ENCODE measurements at regions not wholly inside any gene's neighbourhood (a gene's known extent, or its start where the extent isn't known, plus 50 kb on each side); places are given as distances from the start of the nearest gene placed in this dataset.

- no peak for ATAC-seq (ENCODE audit: low read depth)
- no CpG with 5 or more reads among the region's 2 CpGs for WGBS (ENCODE audit: insufficient coverage)
- intact Hi-C loops (cut with micrococcal nuclease) = no loop called here
Observed at GRCh38 chr4:12126474-12126873, 697.8 kb upstream of the HS3ST1 start.

GRCh38 chr4:12124138-12124537 lies 695.4 kb upstream of the HS3ST1 start:
- ChIA-PET POLR2A (no interaction called here), CTCF (no interaction called here)
- Histone ChIP-seq H3K36me3 (replicated peaks in 1 of 2; ENCODE audit: control extremely low read depth in 1 of 2, control insufficient read depth in 1 of 2, extremely low read depth in 1 of 2, insufficient read depth in 2 of 2, low read length in 1 of 2) (no peaks in the 10 kb centered on the region), H3K27me3 (replicated peaks in 1 of 4; ENCODE audit: control extremely low read depth in 1 of 4, control insufficient read depth in 3 of 4, insufficient read depth in 4 of 4, low read length in 3 of 4) (no peaks in the 10 kb centered on the region), H3K4me3 (ENCODE audit: control extremely low read depth in 1 of 5, extremely low read depth in 1 of 5, insufficient read depth in 1 of 5, low read depth in 2 of 5, low read length in 4 of 5) (no peak overlapping the region), H3K9ac (ENCODE audit: low read length) (no peak overlapping the region), H3K9me3 (ENCODE audit: control extremely low read depth in 1 of 3, control insufficient read depth in 2 of 3, insufficient read depth in 1 of 3, low read length in 2 of 3) (no peaks in the 10 kb centered on the region), H3K4me2 (replicated peaks; ENCODE audit: low read depth, low read length, poor library complexity, severe bottlenecking) (no peak overlapping the region), H3K4me1 (ENCODE audit: control insufficient read depth in 2 of 2, insufficient read depth in 2 of 2, low read length in 2 of 2) (no peaks in the 10 kb centered on the region), H4K20me1 (ENCODE audit: control insufficient read depth, insufficient read depth, low read length, poor library complexity, severe bottlenecking) (no peaks in the 10 kb centered on the region), H2AFZ (ENCODE audit: insufficient read depth, low read depth, low read length, poor library complexity, severe bottlenecking) (no peak overlapping the region), H3K79me2 (ENCODE audit: control insufficient read depth, insufficient read depth, low read length) (no peaks in the 10 kb centered on the region), H3K27ac (ENCODE audit: low read length in 2 of 2) (no peak overlapping the region)
- Mint-ChIP-seq H3K4me3 (no peak overlapping the region), H3K27me3 (no peaks in the 10 kb centered on the region), H3K27ac (no peak overlapping the region), H3K4me1 (no peaks in the 10 kb centered on the region), H3K9me3 (ENCODE audit: insufficient read depth) (no peaks in the 10 kb centered on the region)
- WGBS (ENCODE audit: insufficient coverage) = no CpG with 5 or more reads among the region's 1 CpG
- DNase-seq (no peak), ATAC-seq (ENCODE audit: low read depth) (no peak)
- no peak for TF ChIP-seq CTCF (IDR thresholded peaks at IDR 0.05)
- TF ChIP-seq EZH2 (IDR thresholded peaks at IDR 0.05; ENCODE audit: borderline replicate concordance, insufficient read depth, low read depth, low read length, poor library complexity, severe bottlenecking) = no peak
- intact Hi-C loops (cut with micrococcal nuclease) = no loop called here

More at GRCh38 chr4:12126474-12126873, 697.8 kb upstream of the HS3ST1 start:
- no peak overlapping the region for H3K4me3 ChIP-seq (ENCODE audit: control extremely low read depth in 1 of 5, extremely low read depth in 1 of 5, insufficient read depth in 1 of 5, low read depth in 2 of 5, low read length in 4 of 5)
- no peaks in the 10 kb centered on the region for H3K36me3 ChIP-seq (replicated peaks in 1 of 2; ENCODE audit: control extremely low read depth in 1 of 2, control insufficient read depth in 1 of 2, extremely low read depth in 1 of 2, insufficient read depth in 2 of 2, low read length in 1 of 2)
- no peaks in the 10 kb centered on the region for H3K9me3 Mint-ChIP-seq (ENCODE audit: insufficient read depth)
- H3K27me3 ChIP-seq (replicated peaks in 1 of 4; ENCODE audit: control extremely low read depth in 1 of 4, control insufficient read depth in 3 of 4, insufficient read depth in 4 of 4, low read length in 3 of 4) = no peaks in the 10 kb centered on the region
- no peaks in the 10 kb centered on the region for H3K27me3 Mint-ChIP-seq
- no peak overlapping the region for H3K4me2 ChIP-seq (replicated peaks; ENCODE audit: low read depth, low read length, poor library complexity, severe bottlenecking)
- ChIA-PET POLR2A (no interaction called here), CTCF (no interaction called here)
- H3K27ac Mint-ChIP-seq = no peak overlapping the region
- H3K4me1 Mint-ChIP-seq = no peaks in the 10 kb centered on the region
- H4K20me1 ChIP-seq (ENCODE audit: control insufficient read depth, insufficient read depth, low read length, poor library complexity, severe bottlenecking) = no peaks in the 10 kb centered on the region
- H3K4me3 Mint-ChIP-seq = no peak overlapping the region
- no peaks in the 10 kb centered on the region for H3K4me1 ChIP-seq (ENCODE audit: control insufficient read depth in 2 of 2, insufficient read depth in 2 of 2, low read length in 2 of 2)
- peaks cover 0 to 7% (median 0%) of the 10 kb centered on the region in 3 donors for H3K9me3 ChIP-seq (ENCODE audit: control extremely low read depth in 1 of 3, control insufficient read depth in 2 of 3, insufficient read depth in 1 of 3, low read length in 2 of 3)
- H3K79me2 ChIP-seq (ENCODE audit: control insufficient read depth, insufficient read depth, low read length) = no peaks in the 10 kb centered on the region
- no peak overlapping the region for H2AFZ ChIP-seq (ENCODE audit: insufficient read depth, low read depth, low read length, poor library complexity, severe bottlenecking)
- H3K27ac ChIP-seq (ENCODE audit: low read length in 2 of 2) = no peak overlapping the region
- TF ChIP-seq CTCF (IDR thresholded peaks at IDR 0.05) (no peak), EZH2 (IDR thresholded peaks at IDR 0.05; ENCODE audit: borderline replicate concordance, insufficient read depth, low read depth, low read length, poor library complexity, severe bottlenecking) (no peak)
- no peak overlapping the region for H3K9ac ChIP-seq (ENCODE audit: low read length)
- DNase-seq = no peak

Measured in B cell (primary cell).